ENCODE measurements at regions not wholly inside any gene's neighbourhood (a gene's known extent, or its start where the extent isn't known, plus 50 kb on each side); places are given as distances from the start of the nearest gene placed in this dataset.

- Histone ChIP-seq H3K9me3 (ENCODE audit: low read depth) (no peaks in the 10 kb centered on the region), H3K4me3 (no peak overlapping the region), H3K27me3 (no peaks in the 10 kb centered on the region), H3K4me1 (ENCODE audit: low read depth) (peaks cover 86% of the 10 kb centered on the region), H3K36me3 (no peaks in the 10 kb centered on the region), H3K27ac (peak overlapping the region; percentile 84)
- TF ChIP-seq, protein P1, sequence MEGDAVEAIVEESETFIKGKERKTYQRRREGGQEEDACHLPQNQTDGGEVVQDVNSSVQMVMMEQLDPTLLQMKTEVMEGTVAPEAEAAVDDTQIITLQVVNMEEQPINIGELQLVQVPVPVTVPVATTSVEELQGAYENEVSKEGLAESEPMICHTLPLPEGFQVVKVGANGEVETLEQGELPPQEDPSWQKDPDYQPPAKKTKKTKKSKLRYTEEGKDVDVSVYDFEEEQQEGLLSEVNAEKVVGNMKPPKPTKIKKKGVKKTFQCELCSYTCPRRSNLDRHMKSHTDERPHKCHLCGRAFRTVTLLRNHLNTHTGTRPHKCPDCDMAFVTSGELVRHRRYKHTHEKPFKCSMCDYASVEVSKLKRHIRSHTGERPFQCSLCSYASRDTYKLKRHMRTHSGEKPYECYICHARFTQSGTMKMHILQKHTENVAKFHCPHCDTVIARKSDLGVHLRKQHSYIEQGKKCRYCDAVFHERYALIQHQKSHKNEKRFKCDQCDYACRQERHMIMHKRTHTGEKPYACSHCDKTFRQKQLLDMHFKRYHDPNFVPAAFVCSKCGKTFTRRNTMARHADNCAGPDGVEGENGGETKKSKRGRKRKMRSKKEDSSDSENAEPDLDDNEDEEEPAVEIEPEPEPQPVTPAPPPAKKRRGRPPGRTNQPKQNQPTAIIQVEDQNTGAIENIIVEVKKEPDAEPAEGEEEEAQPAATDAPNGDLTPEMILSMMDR (IDR thresholded peaks at IDR 0.05; ENCODE audit: low read depth, low read length), result no peak
- no peak for DNase-seq (ENCODE audit: low read depth in 1 of 2, low spot score in 1 of 2)
Observed at GRCh38 chr1:201761871-201762270, 67.1 kb upstream of the IPO9 start.

GRCh38 chr1:201762381-201762780 lies 66.6 kb upstream of the IPO9 start:
- peak overlapping the region; percentile 84 for H3K27ac ChIP-seq
- no peak for DNase-seq (ENCODE audit: low read depth in 1 of 2, low spot score in 1 of 2)
- H3K4me1 ChIP-seq (ENCODE audit: low read depth), result peaks cover 80% of the 10 kb centered on the region
- H3K36me3 ChIP-seq, result no peaks in the 10 kb centered on the region
- TF ChIP-seq, protein P1 (IDR thresholded peaks at IDR 0.05; ENCODE audit: low read depth, low read length), result no peak
- H3K9me3 ChIP-seq (ENCODE audit: low read depth), result no peaks in the 10 kb centered on the region
- H3K27me3 ChIP-seq, result no peaks in the 10 kb centered on the region
- H3K4me3 ChIP-seq, result no peak overlapping the region

DNA sequence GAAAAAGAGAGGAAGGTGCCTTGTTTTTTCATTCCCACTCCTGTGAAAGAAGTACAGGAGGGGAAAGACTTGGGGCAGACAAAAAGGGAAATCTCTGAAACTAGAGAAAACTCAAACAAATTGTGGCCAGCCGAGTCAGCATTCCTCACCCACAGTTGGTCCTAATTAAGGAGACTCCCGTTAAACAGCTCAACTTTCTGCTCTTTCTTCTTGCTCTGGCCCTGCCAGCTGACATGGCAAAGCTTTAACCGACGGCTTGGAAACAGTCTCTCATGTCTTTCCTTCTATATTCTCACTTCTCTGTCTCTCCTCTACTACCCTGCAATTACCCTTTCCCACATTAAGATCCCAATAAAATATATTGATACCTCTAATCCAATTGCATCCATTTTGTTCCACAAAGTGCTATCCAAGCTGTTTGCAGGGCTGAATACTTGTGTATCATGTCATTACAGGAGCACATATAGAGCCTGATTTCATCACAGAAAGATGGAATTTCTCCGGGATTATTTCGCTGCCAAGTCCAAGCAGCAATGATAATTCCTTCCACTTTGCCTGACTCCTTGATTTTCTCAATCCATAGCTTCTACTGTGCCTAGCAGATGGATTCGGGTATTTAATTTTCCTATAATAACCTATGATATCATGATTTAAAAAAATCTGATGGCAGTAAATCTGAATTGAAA lies 65.4 kb upstream of the IPO9 start:
- H3K27ac ChIP-seq, result peak overlapping the region; percentile 84
- H3K36me3 ChIP-seq, result no peaks in the 10 kb centered on the region
- peaks cover 78% of the 10 kb centered on the region for H3K4me1 ChIP-seq (ENCODE audit: low read depth)
- H3K27me3 ChIP-seq, result no peaks in the 10 kb centered on the region
- peak in 1 of 2 donors; percentile 80 for DNase-seq (ENCODE audit: low read depth in 1 of 2, low spot score in 1 of 2)
- TF ChIP-seq, protein P1 (IDR thresholded peaks at IDR 0.05; ENCODE audit: low read depth, low read length), result no peak
- no peak overlapping the region for H3K4me3 ChIP-seq
- H3K9me3 ChIP-seq (ENCODE audit: low read depth), result no peaks in the 10 kb centered on the region

GRCh38 chr1:201764166-201764565 lies 64.8 kb upstream of the IPO9 start:
- Histone ChIP-seq H3K4me3 (no peak overlapping the region), H3K27ac (peak overlapping the region; percentile 84), H3K36me3 (no peaks in the 10 kb centered on the region), H3K4me1 (ENCODE audit: low read depth) (peaks cover 78% of the 10 kb centered on the region), H3K27me3 (no peaks in the 10 kb centered on the region), H3K9me3 (ENCODE audit: low read depth) (no peaks in the 10 kb centered on the region)
- no peak for DNase-seq (ENCODE audit: low read depth in 1 of 2, low spot score in 1 of 2)
- TF ChIP-seq, protein P1 (IDR thresholded peaks at IDR 0.05; ENCODE audit: low read depth, low read length), result no peak

GRCh38 chr1:201764579-201764978 lies 64.4 kb upstream of the IPO9 start:
- peak overlapping the region; percentile 84 for H3K27ac ChIP-seq
- peaks cover 76% of the 10 kb centered on the region for H3K4me1 ChIP-seq (ENCODE audit: low read depth)
- DNase-seq (ENCODE audit: low read depth in 1 of 2, low spot score in 1 of 2), result no peak
- no peak overlapping the region for H3K4me3 ChIP-seq
- H3K9me3 ChIP-seq (ENCODE audit: low read depth), result no peaks in the 10 kb centered on the region
- H3K27me3 ChIP-seq, result no peaks in the 10 kb centered on the region
- H3K36me3 ChIP-seq, result no peaks in the 10 kb centered on the region
- TF ChIP-seq, protein P1 (IDR thresholded peaks at IDR 0.05; ENCODE audit: low read depth, low read length), result no peak

All from cardiac muscle cell (in vitro differentiated cells and primary cell).